ENCODE measurements at regions not wholly inside any gene's neighbourhood (a gene's known extent, or its start where the extent isn't known, plus 50 kb on each side); places are given as distances from the start of the nearest gene placed in this dataset.

GRCh38 chr2:160550048-160550447 lies 56.4 kb upstream of the RBMS1 start:
- no peak for TF ChIP-seq CTCF (conservative IDR thresholded peaks at IDR 0.05)
- no peak overlapping the region for H3K27ac ChIP-seq

- no peak overlapping the region for H3K27ac ChIP-seq
- no peak for TF ChIP-seq CTCF (conservative IDR thresholded peaks at IDR 0.05)
Observed at GRCh38 chr2:160551259-160551658, 57.7 kb upstream of the RBMS1 start.

- TF ChIP-seq CTCF (conservative IDR thresholded peaks at IDR 0.05) = no peak
- H3K27ac ChIP-seq = no peak overlapping the region
Observed at GRCh38 chr2:160555420-160556071, 61.9 kb upstream of the RBMS1 start.

- H3K27ac ChIP-seq = no peak overlapping the region
- no peak for TF ChIP-seq CTCF (conservative IDR thresholded peaks at IDR 0.05)
Observed at GRCh38 chr2:160557903-160558302, 64.3 kb upstream of the RBMS1 start.

- no peak overlapping the region for H3K27ac ChIP-seq
- no peak for TF ChIP-seq CTCF (conservative IDR thresholded peaks at IDR 0.05)
Observed at GRCh38 chr2:160558531-160558930, 64.9 kb upstream of the RBMS1 start.

GRCh38 chr2:160561551-160562295 lies 68.1 kb upstream of the RBMS1 start:
- no peak for TF ChIP-seq CTCF (conservative IDR thresholded peaks at IDR 0.05)
- no peak overlapping the region for H3K27ac ChIP-seq

GRCh38 chr2:160562730-160563129 lies 69.1 kb upstream of the RBMS1 start:
- no peak for TF ChIP-seq CTCF (conservative IDR thresholded peaks at IDR 0.05)
- no peak overlapping the region for H3K27ac ChIP-seq
